ENCODE measurements at regions not wholly inside any gene's neighbourhood (a gene's known extent, or its start where the extent isn't known, plus 50 kb on each side); places are given as distances from the start of the nearest gene placed in this dataset.
"Not testable (repeated sequence)": the region's sequence is repeated elsewhere in the genome, so short reads cannot be mapped to it uniquely, and the experiment has no call there.

DNA sequence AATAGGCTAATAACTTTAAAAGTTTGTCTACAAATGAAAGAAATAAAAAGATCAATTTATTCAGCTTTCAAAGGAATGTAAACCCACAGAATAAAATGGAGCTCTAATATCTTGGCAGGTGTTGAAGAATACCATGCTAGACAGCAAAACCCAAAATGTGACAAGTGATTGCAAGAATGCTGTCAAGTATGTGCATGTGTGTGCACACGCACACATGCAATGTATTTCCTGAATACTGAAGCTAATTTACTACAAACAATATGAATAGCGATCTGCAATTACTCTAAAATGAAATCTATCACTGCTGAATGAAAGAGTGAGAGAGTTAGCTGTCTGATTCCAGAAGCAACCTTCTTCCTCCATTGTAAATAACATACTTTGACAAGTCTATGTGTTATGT is 179.2 kb upstream of the HSF2 start:
- DNase-seq, result no peak

DNA sequence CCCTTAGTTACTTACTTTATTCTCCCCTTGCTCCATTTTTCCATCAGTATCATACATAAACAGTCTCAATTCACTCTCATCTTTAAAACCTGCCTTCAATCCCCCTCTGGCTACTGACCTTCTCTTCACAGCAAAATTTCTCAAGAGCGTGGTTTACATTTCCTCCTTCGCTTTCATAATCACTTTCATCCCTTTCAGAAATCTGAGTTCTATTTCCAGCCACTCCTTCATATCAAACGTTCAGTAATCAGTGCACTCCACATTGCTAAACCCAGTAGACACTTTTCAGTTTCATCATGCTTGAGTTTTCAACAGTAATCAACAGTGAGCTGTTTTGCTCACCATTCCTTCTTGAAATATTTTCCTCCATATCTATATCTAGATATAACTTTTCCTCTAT is 176.7 kb upstream of the HSF2 start:
- no peak for DNase-seq

DNA sequence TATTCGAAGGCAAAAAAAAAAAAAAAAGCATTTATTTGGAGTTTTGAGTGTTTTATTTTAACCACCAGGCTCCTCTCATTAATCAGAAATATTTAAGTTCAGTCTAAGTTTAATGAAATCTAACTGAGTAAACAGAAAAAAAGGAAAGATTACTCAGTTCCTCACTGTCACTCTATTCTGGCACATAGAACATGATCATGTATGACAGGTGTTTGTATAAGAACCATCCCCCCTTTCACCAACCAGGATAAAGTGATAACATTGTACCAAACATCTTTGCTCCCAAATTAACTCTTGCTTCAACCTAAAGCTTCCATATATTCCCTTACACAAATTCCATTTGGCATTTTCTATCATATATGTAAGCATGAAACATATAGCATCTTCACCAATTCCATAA is 176.2 kb upstream of the HSF2 start:
- DNase-seq, result no peak

DNA sequence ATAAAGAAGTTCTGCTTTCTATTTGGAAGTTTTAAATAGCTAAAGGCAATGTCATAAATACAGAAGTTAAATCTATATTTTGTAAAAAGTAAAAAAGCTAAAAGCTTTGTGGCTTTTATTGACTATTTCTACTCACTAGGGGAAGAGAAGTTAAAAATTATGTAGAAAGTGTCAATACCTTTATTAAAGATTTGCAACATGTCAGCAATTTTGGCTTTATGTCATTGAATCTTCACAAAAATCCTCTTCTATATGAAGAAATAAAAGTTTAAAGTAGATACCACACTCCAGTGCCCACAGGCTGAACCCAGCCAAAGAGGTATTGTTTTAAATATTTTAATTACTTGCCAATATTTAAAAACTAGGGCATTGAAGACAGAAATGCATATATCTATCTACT is 160.6 kb upstream of the HSF2 start:
- DNase-seq, result no peak

DNA sequence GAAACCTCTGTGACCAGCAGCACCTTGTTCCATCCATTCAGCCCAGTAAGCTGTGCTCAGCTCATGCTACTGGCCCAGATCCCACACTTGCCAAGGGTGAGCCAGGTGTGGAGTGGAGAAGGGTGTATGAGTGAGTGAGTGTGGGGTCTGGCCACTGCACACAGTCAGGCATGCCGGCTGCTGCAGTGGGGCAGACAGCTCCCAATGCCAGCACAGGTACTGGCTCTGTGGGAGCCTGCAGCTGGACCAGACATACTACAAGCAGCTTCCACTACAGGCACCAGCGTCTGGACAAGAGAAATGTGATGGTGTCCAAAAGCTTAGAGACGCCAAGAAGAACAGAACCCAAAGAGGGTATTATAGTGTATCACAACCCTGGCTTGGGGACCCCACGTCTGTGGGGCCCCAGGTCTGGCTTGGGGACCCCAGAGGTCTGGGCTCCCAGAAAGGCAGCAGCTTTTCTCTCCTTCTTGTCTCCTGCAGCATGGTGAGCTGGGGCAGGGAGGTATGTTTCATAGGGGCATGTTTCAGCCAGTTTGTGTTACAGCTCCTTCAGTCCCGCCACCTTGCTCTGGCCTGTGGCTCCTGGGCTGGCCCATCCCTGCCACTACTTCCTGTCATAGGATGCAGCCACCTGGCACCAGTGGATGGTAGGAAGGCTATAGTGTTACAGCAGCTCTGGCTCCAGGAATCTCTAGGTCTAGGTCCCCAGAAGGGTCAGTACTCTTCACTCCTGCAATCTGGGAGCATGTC is 152.4 kb upstream of the HSF2 start:
- no peak for DNase-seq

DNA sequence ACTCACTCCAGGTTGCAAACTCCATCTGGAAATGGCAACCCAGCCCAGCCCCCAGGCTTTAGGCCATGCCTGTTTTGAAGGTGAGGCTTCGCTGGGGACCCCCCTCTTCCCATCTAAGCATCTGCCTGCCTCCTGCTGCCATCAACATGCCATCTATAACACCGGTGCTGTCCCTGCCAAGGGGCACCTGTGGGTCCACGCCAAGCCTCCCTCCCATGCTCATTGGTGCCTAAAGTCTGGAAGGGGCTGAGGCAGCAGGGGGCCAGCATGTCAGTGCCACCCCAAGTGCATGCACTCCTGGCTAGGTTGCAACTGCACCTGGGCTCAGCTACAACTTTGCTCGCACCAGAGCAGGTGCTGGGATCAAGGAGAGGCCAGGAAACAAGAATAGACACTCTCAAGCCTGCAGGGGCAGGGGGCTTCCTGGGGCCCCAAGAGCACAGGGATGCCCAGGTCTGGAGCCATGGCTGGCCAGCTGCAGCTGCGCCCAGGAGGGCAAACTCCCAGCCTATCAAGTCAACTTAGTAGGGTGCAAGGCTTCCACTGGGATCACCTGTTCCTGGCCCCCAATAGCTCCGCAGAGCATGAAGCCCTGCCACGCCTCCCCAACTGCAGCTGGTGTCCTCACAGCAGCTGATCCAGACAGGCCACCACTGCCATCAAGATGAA is 151.3 kb upstream of the HSF2 start:
- DNase-seq, result no peak

DNA sequence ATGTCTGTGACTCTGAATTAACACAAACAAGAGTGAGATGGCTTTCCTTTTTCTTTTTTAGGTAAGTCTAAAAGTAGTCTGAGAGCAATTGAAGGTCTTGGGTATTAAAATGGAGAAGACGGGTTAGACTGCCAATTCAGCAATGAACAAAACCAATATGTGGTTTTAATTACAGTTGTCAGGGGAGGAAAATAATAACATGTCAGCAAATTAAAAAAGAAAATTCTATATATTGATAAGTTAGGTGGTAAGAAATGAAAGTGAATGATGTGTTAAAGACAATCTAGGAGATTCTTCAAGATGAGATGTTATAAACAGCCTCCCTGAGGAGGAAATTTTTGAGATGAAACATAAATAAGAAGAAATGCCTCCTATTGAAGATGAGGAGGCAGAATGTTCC is 150.6 kb upstream of the HSF2 start:
- no peak for DNase-seq

DNA sequence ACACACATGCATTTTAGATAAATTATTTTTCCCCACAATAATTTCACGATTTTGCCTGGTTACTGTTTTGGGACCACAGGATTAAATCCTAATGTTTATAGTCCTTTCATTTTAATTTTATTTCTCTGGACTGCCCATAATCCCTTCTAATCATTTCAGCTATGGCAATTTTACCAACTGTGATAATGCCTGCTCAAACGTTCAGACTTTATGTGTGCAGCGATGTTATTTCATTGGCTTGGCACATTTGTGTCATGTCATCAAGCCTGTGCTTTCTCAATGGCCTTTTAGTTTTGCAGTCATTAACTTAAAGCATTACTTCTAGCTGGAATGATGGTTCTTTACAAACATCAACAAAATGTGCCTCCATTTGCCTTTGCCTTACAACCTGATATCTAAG is 140.6 kb upstream of the HSF2 start:
- no peak for DNase-seq

DNA sequence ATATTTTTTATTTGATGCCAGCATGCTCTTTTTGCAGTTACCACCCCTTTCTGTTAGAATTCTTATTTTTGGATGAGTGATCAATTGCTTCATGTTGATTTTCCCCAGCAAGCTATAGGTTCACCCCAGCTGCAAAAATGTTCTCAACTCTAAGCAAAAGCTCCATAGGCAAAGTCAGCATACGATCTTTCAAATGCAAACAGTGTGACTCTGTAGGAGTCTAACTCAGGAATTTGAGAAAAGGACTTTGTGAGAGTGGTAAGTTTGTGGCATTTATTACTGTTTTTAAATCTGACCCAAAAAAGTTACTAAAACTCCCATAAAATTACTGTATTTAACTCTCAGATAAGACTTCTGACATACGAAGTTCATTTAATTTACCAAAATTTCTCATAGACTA is 134.9 kb upstream of the HSF2 start:
- no peak for DNase-seq

DNA sequence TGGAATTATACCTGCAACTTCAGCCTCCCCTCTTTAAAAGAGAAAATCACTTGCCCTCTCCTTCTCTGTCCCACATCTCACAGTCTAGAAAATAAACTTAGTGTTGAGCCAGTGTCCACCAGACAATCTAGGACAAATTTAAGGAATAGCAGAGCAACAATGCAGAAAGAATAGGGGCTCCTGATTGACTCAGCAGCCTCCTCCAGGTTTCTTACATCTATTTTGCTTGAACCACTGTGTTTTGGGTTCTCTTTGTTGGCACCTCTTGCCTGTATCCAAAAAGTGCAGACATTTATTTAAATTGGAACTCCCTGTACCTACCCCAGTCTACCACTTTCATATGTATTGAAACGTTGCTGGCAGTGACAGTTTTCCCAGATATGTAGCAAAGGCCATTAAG is 133.7 kb upstream of the HSF2 start:
- no peak for DNase-seq

DNA sequence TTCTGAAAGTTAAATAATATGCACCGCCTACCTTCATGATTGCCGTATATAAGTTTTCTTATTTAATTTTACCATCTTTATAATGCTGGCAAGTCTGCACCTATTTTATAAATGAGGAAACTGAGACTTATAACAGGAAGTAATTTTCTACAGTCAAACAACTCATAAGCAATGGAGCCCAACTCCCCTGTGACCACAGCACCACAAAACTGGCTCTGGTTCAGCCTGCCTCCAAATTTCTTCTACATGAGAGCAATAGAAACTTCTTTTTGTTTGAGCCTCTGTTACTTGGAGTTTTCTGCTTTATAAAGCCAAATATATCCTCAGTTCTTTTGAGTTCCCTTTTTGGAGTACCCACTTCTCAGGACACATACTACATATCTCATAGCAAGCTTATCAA is 131.1 kb upstream of the HSF2 start:
- DNase-seq, result peak; percentile 34

DNA sequence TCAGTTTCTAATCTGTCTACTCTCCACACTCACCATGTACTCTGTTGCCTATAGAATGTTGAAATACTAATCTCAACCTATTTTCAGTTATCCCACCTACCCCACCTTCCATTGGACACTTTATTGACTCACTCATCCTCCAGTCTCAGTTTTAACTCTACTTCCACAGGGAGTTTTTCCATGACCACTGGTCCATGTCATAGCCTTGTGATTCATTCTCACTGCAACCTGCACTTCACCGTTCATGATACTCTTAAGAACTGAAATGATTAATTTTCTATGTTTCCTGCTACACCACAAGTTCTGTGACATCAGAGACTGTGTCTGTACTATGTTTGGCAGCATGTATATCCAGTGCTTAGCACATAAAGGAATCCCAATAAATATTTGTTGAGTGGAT is 122.8 kb upstream of the HSF2 start:
- DNase-seq, result no peak

DNA sequence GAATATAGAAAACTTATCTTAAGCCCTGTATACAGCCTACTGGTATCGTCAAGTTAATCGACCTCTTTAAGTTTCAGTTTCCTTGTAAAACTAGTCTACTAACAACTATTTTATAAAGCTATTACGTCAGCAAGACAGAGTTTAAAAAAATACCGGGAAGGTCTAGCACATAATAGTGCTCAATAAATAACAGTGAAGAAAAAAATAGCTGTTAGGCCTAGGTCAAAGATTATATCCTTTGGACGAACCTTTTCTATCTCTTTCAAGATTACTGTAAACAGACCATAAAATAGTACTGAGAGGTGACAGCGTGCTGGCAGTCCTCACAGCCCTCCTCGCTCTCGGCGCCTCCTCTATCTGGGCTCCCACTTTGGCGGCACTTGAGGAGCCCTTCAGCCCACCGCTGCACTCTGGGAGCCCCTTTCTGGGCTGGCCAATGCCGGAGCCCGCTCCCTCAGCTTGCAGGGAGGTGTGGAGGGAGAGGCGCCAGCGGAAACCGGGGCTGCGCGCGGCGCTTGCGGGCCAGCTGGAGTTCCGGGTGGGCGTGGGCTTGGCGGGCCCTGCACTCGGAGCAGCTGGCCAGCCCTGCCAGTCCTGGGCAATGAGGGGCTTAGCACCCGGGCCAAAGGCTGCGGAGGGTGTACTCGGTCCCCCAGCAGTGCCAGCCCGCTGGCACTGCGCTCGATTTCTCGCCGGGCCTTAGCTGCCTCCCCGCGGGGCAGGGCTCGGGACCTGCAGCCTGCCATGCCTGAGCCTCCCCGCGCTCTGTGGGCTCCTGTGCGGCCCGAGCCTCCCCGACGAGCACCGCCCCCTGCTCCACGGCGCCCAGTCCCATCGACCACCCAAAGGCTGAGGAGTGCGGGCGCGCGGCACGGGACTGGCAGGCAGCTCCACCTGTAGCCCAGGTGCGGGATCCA is 119.1 kb upstream of the HSF2 start:
- not testable (repeated sequence) for DNase-seq

DNA sequence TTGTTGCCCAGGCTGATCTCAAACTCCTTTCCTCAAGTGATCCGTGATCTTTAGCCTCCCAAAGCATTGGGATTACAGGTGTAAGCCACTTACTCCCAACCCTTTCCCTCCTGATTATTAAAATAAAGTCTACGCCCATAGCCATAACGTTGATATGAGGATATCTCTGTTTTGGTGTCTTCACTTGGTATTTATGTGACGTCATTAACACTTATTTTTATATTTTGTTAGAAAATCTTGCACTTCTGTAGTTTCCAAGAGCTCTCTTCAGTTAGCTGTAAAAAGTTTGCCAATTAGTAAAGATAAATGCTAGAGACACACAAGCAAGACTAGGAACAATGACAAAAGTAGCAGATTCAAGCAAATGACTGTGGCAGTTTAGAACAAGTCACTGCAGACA is 115.6 kb upstream of the HSF2 start:
- no peak for DNase-seq

DNA sequence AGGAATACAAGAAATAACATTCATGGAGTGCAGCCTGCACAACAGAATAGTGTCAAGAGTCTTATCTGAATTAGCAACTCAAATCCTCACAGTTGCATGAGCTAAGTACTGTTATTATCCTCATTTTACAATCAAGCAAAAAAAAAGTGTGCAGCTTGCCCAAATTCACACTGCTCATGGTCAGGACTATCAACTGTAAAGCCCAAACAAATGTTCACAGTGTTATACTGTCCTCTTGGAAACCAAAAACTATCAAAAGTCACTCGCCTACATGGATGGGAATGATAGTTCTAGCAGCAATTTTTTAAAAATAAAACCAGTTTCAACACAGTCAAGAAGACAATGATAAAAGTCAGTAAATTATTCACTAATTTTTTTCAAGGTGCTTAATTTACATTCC is 114.6 kb upstream of the HSF2 start:
- no peak for DNase-seq

DNA sequence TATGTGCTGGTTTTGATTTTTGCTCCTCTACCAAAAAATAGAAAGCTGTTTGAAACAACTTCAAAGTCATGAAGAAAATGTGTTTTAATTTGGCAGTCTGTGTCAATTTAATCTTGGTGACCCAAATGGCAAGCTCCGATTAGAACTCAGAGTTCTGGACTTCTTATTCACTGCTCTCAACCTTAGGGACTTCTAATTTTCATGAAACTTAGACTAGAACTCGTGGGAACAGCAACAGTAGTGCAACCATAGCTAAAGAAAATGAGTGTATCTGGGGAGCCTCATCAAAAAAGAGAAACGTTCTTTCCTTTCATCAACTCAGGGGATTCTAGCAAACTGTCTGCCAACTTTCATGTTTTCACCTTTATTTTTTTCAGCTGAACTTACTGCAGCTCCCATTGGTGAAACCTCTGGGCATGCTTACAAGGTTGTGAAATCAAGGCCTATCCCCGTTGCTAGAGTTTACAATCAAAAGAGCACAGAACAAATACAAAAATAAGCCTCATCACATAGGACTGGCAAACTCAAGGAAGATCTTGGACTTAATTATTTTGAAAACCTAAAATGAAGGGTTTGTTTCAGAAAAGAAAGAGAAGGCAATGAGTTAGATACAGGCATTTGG is 114.0 kb upstream of the HSF2 start:
- DNase-seq, result no peak

DNA sequence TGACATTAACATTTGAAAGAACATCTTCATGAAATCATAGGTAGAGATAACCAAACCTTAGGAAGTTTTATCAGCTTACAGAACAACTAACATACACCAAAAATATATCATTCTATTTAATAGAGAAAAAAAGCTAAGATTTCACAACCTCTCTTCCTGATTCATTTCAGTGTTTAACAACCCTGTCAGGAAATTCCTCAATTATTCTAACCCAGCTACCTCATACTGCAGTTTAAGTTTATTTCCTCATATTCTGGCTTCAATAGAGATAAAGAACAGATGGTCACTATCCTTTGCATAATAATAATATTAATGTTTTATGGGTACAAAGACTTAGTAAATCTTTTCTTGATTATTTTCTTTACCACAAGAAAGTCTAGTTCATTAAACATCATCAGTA is 112.9 kb upstream of the HSF2 start:
- no peak for DNase-seq

DNA sequence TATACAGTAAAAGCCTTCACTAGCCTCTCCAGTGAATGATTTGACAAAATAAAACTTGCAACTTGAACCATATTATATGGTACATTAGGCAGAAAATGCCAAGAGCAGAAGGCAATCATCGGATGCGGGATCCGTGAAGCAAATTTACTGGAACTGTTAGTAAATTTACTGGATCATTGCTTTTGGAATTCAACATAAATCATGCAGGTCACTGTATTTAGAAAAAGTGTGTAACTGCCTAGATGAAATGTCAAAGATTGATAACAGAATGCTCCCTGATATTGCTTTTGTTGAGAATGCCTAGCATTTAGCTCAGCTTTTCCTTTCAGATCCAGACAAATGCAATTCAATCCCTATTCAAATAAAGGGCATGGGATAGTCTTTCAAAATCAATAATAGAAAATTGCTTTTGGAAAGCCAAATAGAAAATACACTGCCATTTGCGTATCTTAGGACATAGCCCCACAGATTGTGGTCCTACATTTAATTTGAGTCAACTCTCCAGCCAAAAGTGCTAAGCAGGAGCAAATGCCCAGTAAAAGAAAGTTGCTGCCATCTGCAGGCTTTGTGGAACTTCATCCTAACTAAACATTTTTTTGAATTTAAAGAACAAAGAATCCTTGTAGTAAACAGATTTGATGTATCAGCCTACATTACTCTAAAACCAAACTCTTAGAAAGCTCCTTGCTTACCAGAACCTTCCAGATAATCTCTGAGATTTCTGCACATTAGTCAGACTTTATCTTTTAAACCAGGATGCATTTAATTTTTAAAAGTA is 109.5 kb upstream of the HSF2 start:
- DNase-seq, result peak; percentile 36

DNA sequence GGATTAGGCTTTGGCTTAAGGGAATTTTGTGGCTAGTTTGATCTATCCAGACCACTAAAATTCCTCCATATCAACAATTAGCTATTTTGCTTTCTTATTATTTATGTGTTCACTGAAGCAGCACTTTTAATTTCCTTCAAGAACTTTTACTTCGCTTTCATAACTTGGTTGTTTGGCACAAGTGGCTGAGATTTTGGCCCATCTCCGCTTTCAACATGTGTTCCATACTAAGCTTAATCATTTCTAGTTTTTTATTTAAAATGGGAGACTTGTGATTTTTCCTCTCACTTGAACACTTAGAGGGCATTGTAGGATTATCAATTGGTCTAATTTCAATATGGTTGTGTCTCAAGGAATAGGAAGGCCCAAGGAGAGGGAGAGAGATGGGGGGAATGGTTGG is 102.4 kb upstream of the HSF2 start:
- no peak for DNase-seq

DNA sequence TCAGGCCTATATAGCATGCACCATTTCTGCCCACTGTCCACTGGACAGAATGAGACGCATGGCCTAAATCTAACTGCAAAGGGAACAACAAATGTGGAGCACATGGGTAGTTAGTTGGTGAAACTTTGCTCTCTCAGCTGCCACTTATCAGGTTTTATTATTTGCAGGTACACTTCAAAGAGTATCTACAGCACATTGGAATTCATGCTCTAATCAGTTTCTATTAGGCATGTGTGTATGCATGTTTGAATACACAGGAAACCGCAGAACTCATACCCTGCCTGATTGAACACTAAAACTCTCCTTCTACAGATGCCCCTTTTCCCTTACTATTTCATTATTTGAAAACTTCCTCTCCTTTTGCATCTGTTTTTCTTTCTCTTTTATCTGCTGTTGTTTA is 97.4 kb upstream of the HSF2 start:
- no peak for DNase-seq

DNA sequence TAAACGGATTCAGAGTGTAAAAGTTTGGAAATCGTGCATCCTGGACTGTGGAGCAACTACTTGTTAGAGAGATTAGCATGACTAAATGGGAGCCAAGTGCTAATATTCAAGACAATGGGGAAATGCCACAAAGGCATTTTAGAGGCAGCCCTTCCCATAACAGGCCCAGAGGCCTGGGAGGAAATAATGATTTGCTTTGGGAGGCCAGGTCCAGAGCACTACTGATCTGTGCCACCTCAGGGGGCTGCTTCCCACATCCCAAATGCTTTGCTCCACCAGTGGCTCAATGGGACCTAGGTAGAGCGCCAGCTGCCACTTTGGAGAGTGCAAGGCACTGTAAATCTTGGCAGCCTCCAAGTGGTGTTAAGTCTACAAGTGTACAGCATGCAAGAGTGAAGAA is 91.9 kb upstream of the HSF2 start:
- no peak for DNase-seq

DNA sequence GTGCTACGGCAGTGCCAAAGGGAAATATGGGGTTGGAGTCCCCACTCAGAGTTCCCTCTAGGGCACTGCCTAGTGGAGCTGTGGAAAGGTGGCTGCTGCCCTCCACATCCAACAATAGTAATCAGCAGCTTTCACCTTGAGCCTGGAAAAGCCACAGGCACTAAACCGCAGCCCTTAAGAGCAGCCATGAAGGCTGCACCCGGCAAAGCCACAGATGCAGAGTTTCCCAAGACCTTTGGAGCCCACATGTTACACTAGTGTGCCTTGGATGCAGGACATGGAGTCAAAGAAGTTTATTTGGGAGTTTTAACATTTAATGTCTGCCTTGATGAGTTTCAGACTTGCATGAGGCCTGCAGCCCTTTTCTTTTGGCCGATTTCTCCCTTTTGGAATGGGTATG is 91.4 kb upstream of the HSF2 start:
- DNase-seq, result no peak

DNA sequence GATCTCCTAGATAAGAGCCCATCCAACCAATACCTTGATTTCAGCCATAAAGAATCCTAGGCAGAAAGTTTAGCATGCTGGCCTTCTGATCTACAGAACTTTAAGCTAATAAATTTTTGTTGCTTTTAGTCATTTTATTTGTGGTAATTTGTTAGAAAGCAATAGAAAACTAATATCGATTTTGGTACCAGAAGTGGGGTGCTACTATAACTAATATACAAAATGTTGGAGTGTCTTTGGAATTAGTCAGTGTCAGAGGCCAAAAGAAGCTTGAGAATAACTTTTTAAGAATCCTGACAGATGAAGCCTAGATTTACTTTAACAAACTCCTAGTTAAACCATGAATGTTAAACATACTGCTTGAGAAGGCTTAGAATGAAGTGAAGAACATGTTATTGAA is 83.6 kb upstream of the HSF2 start:
- no peak for DNase-seq

All from left hindlimb (tissue), 1 donor.